ENCODE measurements at regions not wholly inside any gene's neighbourhood (a gene's known extent, or its start where the extent isn't known, plus 50 kb on each side); places are given as distances from the start of the nearest gene placed in this dataset.

GRCh38 chr3:119084371-119085069 lies 49.9 kb upstream of the IGSF11 start:
- CTCF ChIA-PET (ENCODE audit: unreplicated experiment): no interaction called here
- Histone ChIP-seq H3K9me2 (ENCODE audit: insufficient read depth, low read length) (no peaks in the 10 kb centered on the region), H3K27ac (ENCODE audit: low read depth, low read length, poor library complexity, severe bottlenecking) (no peak overlapping the region), H3K9me3 (ENCODE audit: low read length) (no peaks in the 10 kb centered on the region), H2AFZ (ENCODE audit: low read length) (no peak overlapping the region), H3K4me2 (ENCODE audit: low read length) (no peak overlapping the region), H3K4me1 (ENCODE audit: insufficient read depth, low read length, poor library complexity, severe bottlenecking) (no peaks in the 10 kb centered on the region), H3K4me3 (ENCODE audit: low read depth, low read length, poor library complexity, severe bottlenecking) (no peak overlapping the region), H3K79me2 (ENCODE audit: insufficient read depth, low read depth, low read length) (no peaks in the 10 kb centered on the region), H4K20me1 (ENCODE audit: insufficient read depth, low read length) (no peaks in the 10 kb centered on the region), H3K36me3 (ENCODE audit: insufficient read depth, low read length) (no peaks in the 10 kb centered on the region)
- no peak for DNase-seq (ENCODE audit: low spot score)
- intact Hi-C loops (cut with micrococcal nuclease; ENCODE audit: unreplicated experiment): no loop called here
- TF ChIP-seq, protein P1, sequence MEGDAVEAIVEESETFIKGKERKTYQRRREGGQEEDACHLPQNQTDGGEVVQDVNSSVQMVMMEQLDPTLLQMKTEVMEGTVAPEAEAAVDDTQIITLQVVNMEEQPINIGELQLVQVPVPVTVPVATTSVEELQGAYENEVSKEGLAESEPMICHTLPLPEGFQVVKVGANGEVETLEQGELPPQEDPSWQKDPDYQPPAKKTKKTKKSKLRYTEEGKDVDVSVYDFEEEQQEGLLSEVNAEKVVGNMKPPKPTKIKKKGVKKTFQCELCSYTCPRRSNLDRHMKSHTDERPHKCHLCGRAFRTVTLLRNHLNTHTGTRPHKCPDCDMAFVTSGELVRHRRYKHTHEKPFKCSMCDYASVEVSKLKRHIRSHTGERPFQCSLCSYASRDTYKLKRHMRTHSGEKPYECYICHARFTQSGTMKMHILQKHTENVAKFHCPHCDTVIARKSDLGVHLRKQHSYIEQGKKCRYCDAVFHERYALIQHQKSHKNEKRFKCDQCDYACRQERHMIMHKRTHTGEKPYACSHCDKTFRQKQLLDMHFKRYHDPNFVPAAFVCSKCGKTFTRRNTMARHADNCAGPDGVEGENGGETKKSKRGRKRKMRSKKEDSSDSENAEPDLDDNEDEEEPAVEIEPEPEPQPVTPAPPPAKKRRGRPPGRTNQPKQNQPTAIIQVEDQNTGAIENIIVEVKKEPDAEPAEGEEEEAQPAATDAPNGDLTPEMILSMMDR (conservative IDR thresholded peaks at IDR 0.05; ENCODE audit: low read length): no peak
- TF ChIP-seq EZH2phosphoT487 (IDR thresholded peaks at IDR 0.05; ENCODE audit: borderline replicate concordance, low read depth, low read length): no peak
- POLR2A ChIA-PET: no interaction called here
- BruUV-seq (replicated peaks): no TSS peak
